H9 (cell line): ENCODE measurements at regions not wholly inside any gene's neighbourhood (a gene's known extent, or its start where the extent isn't known, plus 50 kb on each side); places are given as distances from the start of the nearest gene placed in this dataset.

Source experiments
- DNase-seq: peaks from one replicate; pipeline ENCODE4 v3.0.0-alpha.2; 2017
- H2AFZ ChIP-seq: one replicate; pipeline ENCODE4 v1.6.1; 2013; ENCODE audit warnings: mild to moderate bottlenecking, low read length, control low read depth, moderate library complexity
- H2AK5ac ChIP-seq: 2 replicates; pipeline ENCODE4 v1.6.1; 2013; ENCODE audit warnings: low read length, control low read depth, mixed read lengths; ENCODE audit not compliant: insufficient read length
- H2BK120ac ChIP-seq: one replicate; pipeline ENCODE4 v1.6.1; 2013; ENCODE audit warnings: low read depth, mild to moderate bottlenecking, low read length, control low read depth, inconsistent platforms; ENCODE audit not compliant: poor library complexity, severe bottlenecking
- H2BK12ac ChIP-seq: 2 replicates; pipeline ENCODE4 v1.6.1; 2013; ENCODE audit warnings: low read length, control low read depth, mixed read lengths, low read depth; ENCODE audit not compliant: insufficient read length
- H2BK15ac ChIP-seq: 2 replicates; pipeline ENCODE4 v1.6.1; 2013; ENCODE audit warnings: low read depth, low read length, control low read depth
- H2BK20ac ChIP-seq: one replicate; pipeline ENCODE4 v1.6.1; 2013; ENCODE audit warnings: low read depth, mild to moderate bottlenecking, low read length, control low read depth, inconsistent platforms; ENCODE audit not compliant: poor library complexity, severe bottlenecking
- H2BK5ac ChIP-seq: 2 replicates; pipeline ENCODE4 v1.6.1; 2013; ENCODE audit warnings: low read length, control low read depth, mixed read lengths; ENCODE audit not compliant: insufficient read length
- H3K14ac ChIP-seq: 2 replicates; pipeline ENCODE4 v1.6.1; 2013; ENCODE audit warnings: low read length, control low read depth; ENCODE audit not compliant: insufficient read depth
- H3K18ac ChIP-seq: 2 replicates; pipeline ENCODE4 v1.6.1; 2013; ENCODE audit warnings: low read depth, mild to moderate bottlenecking, mixed read lengths, low read length, control low read depth; ENCODE audit not compliant: insufficient read length
- H3K23ac ChIP-seq: 2 replicates; pipeline ENCODE4 v1.6.1; 2013; ENCODE audit warnings: low read length, control low read depth, mixed read lengths, low read depth; ENCODE audit not compliant: insufficient read length
- H3K23me2 ChIP-seq: 2 replicates; pipeline ENCODE4 v1.6.1; 2013; ENCODE audit warnings: low read depth, mild to moderate bottlenecking, mixed read lengths, low read length, control low read depth; ENCODE audit not compliant: insufficient read length, poor library complexity, severe bottlenecking
- H3K27ac ChIP-seq: 2 replicates; pipeline ENCODE4 v1.5.1; 2013; ENCODE audit warnings: low read length, control low read depth, mixed read lengths, low read depth; ENCODE audit not compliant: insufficient read length
- H3K27me3 ChIP-seq: 2 replicates; pipeline ENCODE4 v1.6.1; 2013; ENCODE audit warnings: low read length, control low read depth, inconsistent platforms; ENCODE audit not compliant: insufficient read depth
- H3K4ac ChIP-seq: 2 replicates; pipeline ENCODE4 v1.6.1; 2013; ENCODE audit warnings: low read depth, mild to moderate bottlenecking, control low read depth, inconsistent platforms, low read length, moderate library complexity
- H3K4me1 ChIP-seq: 2 replicates; pipeline ENCODE4 v1.6.1; 2013; ENCODE audit warnings: low read length, control low read depth, inconsistent platforms; ENCODE audit not compliant: insufficient read depth
- H3K4me2 ChIP-seq: 2 replicates; pipeline ENCODE4 v1.6.1; 2013; ENCODE audit warnings: low read length, control low read depth, mixed read lengths; ENCODE audit not compliant: insufficient read length, insufficient read depth
- H3K56ac ChIP-seq: 2 replicates; pipeline ENCODE4 v1.6.1; 2013; ENCODE audit warnings: low read depth, mild to moderate bottlenecking, mixed read lengths, low read length, control low read depth; ENCODE audit not compliant: insufficient read length
- H3K79me1 ChIP-seq: 2 replicates; pipeline ENCODE4 v1.6.1; 2013; ENCODE audit warnings: low read depth, mild to moderate bottlenecking, moderate library complexity, low read length, control low read depth, inconsistent platforms; ENCODE audit not compliant: insufficient read depth, poor library complexity, severe bottlenecking
- H3K79me2 ChIP-seq: 2 replicates; pipeline ENCODE4 v1.6.1; 2013; ENCODE audit warnings: low read length, control low read depth, inconsistent platforms; ENCODE audit not compliant: insufficient read depth
- H3K9ac ChIP-seq: 2 replicates; pipeline ENCODE4 v1.6.1; 2013; ENCODE audit warnings: low read length, control low read depth, mixed read lengths; ENCODE audit not compliant: insufficient read length; ENCODE audit errors: extremely low read depth
- H3K9me3 ChIP-seq: one replicate; pipeline ENCODE4 v1.6.1; 2013; ENCODE audit warnings: low read depth, low read length, inconsistent platforms; ENCODE audit not compliant: control insufficient read depth
- H3T11ph ChIP-seq: one replicate; pipeline ENCODE4 v1.6.1; 2013; ENCODE audit warnings: mild to moderate bottlenecking, low read length, control low read depth, inconsistent platforms
- H4K20me1 ChIP-seq: one replicate; pipeline ENCODE4 v1.6.1; 2013; ENCODE audit not compliant: control insufficient read depth, insufficient read length, insufficient read depth
- H4K5ac ChIP-seq: 2 replicates; pipeline ENCODE4 v1.6.1; 2013; ENCODE audit warnings: low read depth, mild to moderate bottlenecking, mixed read lengths, low read length, control low read depth; ENCODE audit not compliant: insufficient read length
- H4K8ac ChIP-seq: replicated peaks from 2 replicates; pipeline ENCODE4 v1.6.1; 2013; ENCODE audit warnings: low read length, control low read depth, mixed read lengths, low read depth; ENCODE audit not compliant: insufficient read length
- H4K91ac ChIP-seq: 2 replicates; pipeline ENCODE4 v1.6.1; 2013; ENCODE audit warnings: low read depth, mild to moderate bottlenecking, moderate library complexity, mixed read lengths, low read length, control low read depth; ENCODE audit not compliant: insufficient read length
- H3K27ac Mint-ChIP-seq, 3 experiments: 2 replicates in 2 of 3; 3 replicates in 1 of 3; pipeline ENCODE4 v1.8.0; 2020 to 2021; ENCODE audit warnings: mixed read lengths in 3 of 3, mild to moderate bottlenecking in 1 of 3, moderate library complexity in 1 of 3
- H3K27me3 Mint-ChIP-seq: 2 replicates; pipeline ENCODE4 v1.8.0; 2021; ENCODE audit warnings: low read depth, mild to moderate bottlenecking, moderate library complexity, mixed read lengths
- H3K36me3 Mint-ChIP-seq, 3 experiments: 2 replicates in 2 of 3; 3 replicates in 1 of 3; pipeline ENCODE4 v1.8.0; 2020 to 2021; ENCODE audit warnings: low read depth in 3 of 3, mixed read lengths in 3 of 3; ENCODE audit not compliant: insufficient read depth in 1 of 3
- H3K4me1 Mint-ChIP-seq, 2 experiments: 2 replicates each; pipeline ENCODE4 v1.8.0; 2020; ENCODE audit warnings: mixed read lengths in 2 of 2
- H3K4me3 Mint-ChIP-seq, 2 experiments: 2 replicates in 1 of 2; 3 replicates in 1 of 2; pipeline ENCODE4 v1.8.0; 2020 to 2021; ENCODE audit warnings: mild to moderate bottlenecking in 2 of 2, mixed read lengths in 2 of 2, moderate library complexity in 1 of 2
- H3K9me3 Mint-ChIP-seq, 2 experiments: 2 replicates in 1 of 2; 3 replicates in 1 of 2; pipeline ENCODE4 v1.8.0; 2020; ENCODE audit warnings: mild to moderate bottlenecking in 2 of 2, mixed read lengths in 2 of 2, moderate library complexity in 1 of 2
- WGBS: extraction: QIAGEN DNeasy Blood & Tissue Kit; methylation state at CpG from one replicate; pipeline ENCODE4 v1.1.7; 2013; ENCODE audit warnings: missing lambda C conversion rate, low lambda C conversion rate, mixed read lengths; ENCODE audit not compliant: insufficient read length; ENCODE audit errors: extremely low coverage; 5-methylcytosine and 5-hydroxymethylcytosine counted together
- TF ChIP-seq, protein P1 (sequence below): fragments of 200-600 bp; sonication (generic); conservative IDR thresholded peaks from 3 replicates; pipeline ENCODE4 v1.8.0; 2021; ENCODE audit warnings: antibody characterized with exemption, mild to moderate bottlenecking

DNA sequence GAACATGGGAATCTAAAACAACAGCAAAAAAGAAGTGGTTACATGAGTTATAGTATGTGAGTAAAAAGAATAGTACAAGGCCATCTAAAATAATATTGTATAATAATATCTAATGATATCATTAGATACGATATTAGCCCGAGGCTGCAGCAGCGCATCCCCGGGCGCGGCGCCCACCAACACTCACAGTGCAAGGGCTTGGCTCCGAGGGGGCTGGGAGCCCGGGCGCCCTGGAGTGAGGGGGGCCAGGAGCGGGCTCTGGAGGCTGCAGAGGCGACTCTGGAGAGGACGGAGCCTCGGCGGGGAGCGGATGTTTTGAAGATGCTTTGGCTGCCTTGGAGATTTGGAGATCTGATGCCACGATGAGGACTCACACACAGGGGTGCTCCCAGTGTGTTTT is 68.1 kb upstream of the TMEM252 start:
- Histone ChIP-seq H4K5ac (no peak overlapping the region), H3K14ac (no peak overlapping the region), H3K79me1 (no peaks in the 10 kb centered on the region), H3K4me1 (no peaks in the 10 kb centered on the region), H4K8ac (no peak overlapping the region), H3K27me3 (no peaks in the 10 kb centered on the region), H2BK20ac (no peak overlapping the region), H3K79me2 (no peaks in the 10 kb centered on the region), H3K9me3 (no peaks in the 10 kb centered on the region), H3K4ac (no peak overlapping the region), H2BK15ac (no peak overlapping the region), H3K23me2 (no peaks in the 10 kb centered on the region), H2AFZ (no peak overlapping the region), H2BK120ac (no peak overlapping the region), H3K18ac (no peak overlapping the region), H2AK5ac (no peak overlapping the region), H3K4me2 (no peak overlapping the region), H3K23ac (no peak overlapping the region), H3K56ac (no peak overlapping the region), H3K27ac (no peak overlapping the region), H2BK5ac (no peak overlapping the region), H2BK12ac (no peak overlapping the region), H4K20me1 (no peaks in the 10 kb centered on the region), H4K91ac (no peak overlapping the region), H3K9ac (no peak overlapping the region), H3T11ph (no peak overlapping the region)
- WGBS: no CpG with 5 or more reads among the region's 17 CpGs
- Mint-ChIP-seq H3K27ac (no peak overlapping the region), H3K4me3 (no peak overlapping the region), H3K27me3 (peaks cover 21% of the 10 kb centered on the region), H3K9me3 (no peaks in the 10 kb centered on the region), H3K4me1 (peaks cover 5% of the 10 kb centered on the region in 2 experiments), H3K36me3 (no peaks in the 10 kb centered on the region)
- no peak for DNase-seq
- TF ChIP-seq, protein P1, sequence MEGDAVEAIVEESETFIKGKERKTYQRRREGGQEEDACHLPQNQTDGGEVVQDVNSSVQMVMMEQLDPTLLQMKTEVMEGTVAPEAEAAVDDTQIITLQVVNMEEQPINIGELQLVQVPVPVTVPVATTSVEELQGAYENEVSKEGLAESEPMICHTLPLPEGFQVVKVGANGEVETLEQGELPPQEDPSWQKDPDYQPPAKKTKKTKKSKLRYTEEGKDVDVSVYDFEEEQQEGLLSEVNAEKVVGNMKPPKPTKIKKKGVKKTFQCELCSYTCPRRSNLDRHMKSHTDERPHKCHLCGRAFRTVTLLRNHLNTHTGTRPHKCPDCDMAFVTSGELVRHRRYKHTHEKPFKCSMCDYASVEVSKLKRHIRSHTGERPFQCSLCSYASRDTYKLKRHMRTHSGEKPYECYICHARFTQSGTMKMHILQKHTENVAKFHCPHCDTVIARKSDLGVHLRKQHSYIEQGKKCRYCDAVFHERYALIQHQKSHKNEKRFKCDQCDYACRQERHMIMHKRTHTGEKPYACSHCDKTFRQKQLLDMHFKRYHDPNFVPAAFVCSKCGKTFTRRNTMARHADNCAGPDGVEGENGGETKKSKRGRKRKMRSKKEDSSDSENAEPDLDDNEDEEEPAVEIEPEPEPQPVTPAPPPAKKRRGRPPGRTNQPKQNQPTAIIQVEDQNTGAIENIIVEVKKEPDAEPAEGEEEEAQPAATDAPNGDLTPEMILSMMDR: no peak
